HEK293 (cell line): ENCODE measurements at regions not wholly inside any gene's neighbourhood (a gene's known extent, or its start where the extent isn't known, plus 50 kb on each side); places are given as distances from the start of the nearest gene placed in this dataset.

Source experiments
- ATF2 ChIP-seq: fragments of 450-650 bp; formaldehyde crosslinking; IDR thresholded peaks from 2 replicates; pipeline ENCODE4 v1.5.1; 2016; ENCODE audit warnings: missing biosample characterization, missing genetic modification characterization, low read depth
- CTCF ChIP-seq: fragments of 450-650 bp; formaldehyde crosslinking; IDR thresholded peaks from 2 replicates; pipeline ENCODE4 v1.5.1; 2016; ENCODE audit warnings: missing biosample characterization, missing genetic modification characterization
- KLF7 ChIP-seq: fragments of 450-650 bp; formaldehyde crosslinking; IDR thresholded peaks from 2 replicates; pipeline ENCODE4 v1.5.1; 2016; ENCODE audit warnings: missing biosample characterization, missing genetic modification characterization, borderline replicate concordance
- ZNF121 ChIP-seq: fragments of 450-650 bp; formaldehyde crosslinking; IDR thresholded peaks from 2 replicates; pipeline ENCODE4 v1.5.1; 2016; ENCODE audit warnings: missing biosample characterization, missing genetic modification characterization
- ZNF777 ChIP-seq: fragments of 450-650 bp; formaldehyde crosslinking; IDR thresholded peaks from 2 replicates; pipeline ENCODE4 v1.5.1; 2017; ENCODE audit warnings: missing biosample characterization, missing genetic modification characterization, borderline replicate concordance

- TF ChIP-seq CTCF (tag by site-specific recombination): no peak
- no peak for TF ChIP-seq ZNF777 (tag by site-specific recombination)
- no peak for TF ChIP-seq KLF7 (tag by site-specific recombination)
- TF ChIP-seq ATF2 (tag by site-specific recombination): no peak
- TF ChIP-seq ZNF121: no peak
Measured at GRCh38 chr14:86933958-86934595, 1058.9 kb downstream of the GALC start.
